ENCODE measurements at regions not wholly inside any gene's neighbourhood (a gene's known extent, or its start where the extent isn't known, plus 50 kb on each side); places are given as distances from the start of the nearest gene placed in this dataset.

GRCh38 chr7:46315891-46316290, 394.8 kb upstream of the IGFBP3 start:
- H3K27ac Mint-ChIP-seq: no peak overlapping the region
- no peaks in the 10 kb centered on the region for H3K4me1 Mint-ChIP-seq
- no peaks in the 10 kb centered on the region for H3K36me3 Mint-ChIP-seq
- ATAC-seq (no peak), DNase-seq (ENCODE audit: low spot score in 2 of 2) (no peak)
- peaks cover 7% of the 10 kb centered on the region for H3K9me3 Mint-ChIP-seq
- no peak overlapping the region for H3K4me3 Mint-ChIP-seq

- no peak overlapping the region for H3K27ac Mint-ChIP-seq
- H3K36me3 Mint-ChIP-seq: no peaks in the 10 kb centered on the region
- H3K4me1 Mint-ChIP-seq: no peaks in the 10 kb centered on the region
- ATAC-seq (no peak), DNase-seq (ENCODE audit: low spot score in 2 of 2) (no peak)
- H3K4me3 Mint-ChIP-seq: no peak overlapping the region
- H3K9me3 Mint-ChIP-seq: peaks cover 6% of the 10 kb centered on the region
Measured at GRCh38 chr7:46301677-46302076, 380.6 kb upstream of the IGFBP3 start.

GRCh38 chr7:46297515-46297914, 376.4 kb upstream of the IGFBP3 start:
- Mint-ChIP-seq H3K4me3 (no peak overlapping the region), H3K4me1 (no peaks in the 10 kb centered on the region), H3K9me3 (peaks cover 3% of the 10 kb centered on the region), H3K27ac (no peak overlapping the region), H3K36me3 (no peaks in the 10 kb centered on the region)
- DNase-seq (ENCODE audit: low spot score in 2 of 2): no peak
- ATAC-seq: no peak

- DNase-seq (ENCODE audit: low spot score in 2 of 2) (no peak), ATAC-seq (no peak)
- Mint-ChIP-seq H3K36me3 (no peaks in the 10 kb centered on the region), H3K4me1 (no peaks in the 10 kb centered on the region), H3K4me3 (no peak overlapping the region), H3K9me3 (peaks cover 3% of the 10 kb centered on the region), H3K27ac (no peak overlapping the region)
Measured at GRCh38 chr7:46296526-46296925, 375.5 kb upstream of the IGFBP3 start.

- no peaks in the 10 kb centered on the region for H3K36me3 Mint-ChIP-seq
- no peaks in the 10 kb centered on the region for H3K4me1 Mint-ChIP-seq
- no peak overlapping the region for H3K4me3 Mint-ChIP-seq
- no peak overlapping the region for H3K27ac Mint-ChIP-seq
- DNase-seq (ENCODE audit: low spot score in 2 of 2) (no peak), ATAC-seq (no peak)
- peaks cover 3% of the 10 kb centered on the region for H3K9me3 Mint-ChIP-seq
Measured at GRCh38 chr7:46294381-46294780, 373.3 kb upstream of the IGFBP3 start.

GRCh38 chr7:46292741-46293140, 371.7 kb upstream of the IGFBP3 start:
- Mint-ChIP-seq H3K4me1 (no peaks in the 10 kb centered on the region), H3K4me3 (no peak overlapping the region), H3K27ac (no peak overlapping the region), H3K9me3 (no peaks in the 10 kb centered on the region), H3K36me3 (no peaks in the 10 kb centered on the region)
- no peak for ATAC-seq
- no peak for DNase-seq (ENCODE audit: low spot score in 2 of 2)

GRCh38 chr7:46291601-46292150, 370.6 kb upstream of the IGFBP3 start:
- DNase-seq (ENCODE audit: low spot score in 2 of 2): no peak
- ATAC-seq: no peak
- Mint-ChIP-seq H3K4me1 (no peaks in the 10 kb centered on the region), H3K4me3 (no peak overlapping the region), H3K36me3 (no peaks in the 10 kb centered on the region), H3K27ac (no peak overlapping the region), H3K9me3 (no peaks in the 10 kb centered on the region)

- H3K4me1 Mint-ChIP-seq: no peaks in the 10 kb centered on the region
- no peak overlapping the region for H3K27ac Mint-ChIP-seq
- H3K9me3 Mint-ChIP-seq: no peaks in the 10 kb centered on the region
- H3K36me3 Mint-ChIP-seq: no peaks in the 10 kb centered on the region
- DNase-seq (ENCODE audit: low spot score in 2 of 2): no peak
- ATAC-seq: peak; percentile 40
- no peak overlapping the region for H3K4me3 Mint-ChIP-seq
Measured at GRCh38 chr7:46291050-46291438, 370.0 kb upstream of the IGFBP3 start.

- Mint-ChIP-seq H3K4me1 (no peaks in the 10 kb centered on the region), H3K9me3 (no peaks in the 10 kb centered on the region), H3K4me3 (no peak overlapping the region), H3K36me3 (no peaks in the 10 kb centered on the region), H3K27ac (no peak overlapping the region)
- ATAC-seq (no peak), DNase-seq (ENCODE audit: low spot score in 2 of 2) (no peak)
Measured at GRCh38 chr7:46290374-46291049, 369.4 kb upstream of the IGFBP3 start.

GRCh38 chr7:46288861-46289260, 367.8 kb upstream of the IGFBP3 start:
- H3K9me3 Mint-ChIP-seq: no peaks in the 10 kb centered on the region
- no peak overlapping the region for H3K27ac Mint-ChIP-seq
- no peak for ATAC-seq
- no peaks in the 10 kb centered on the region for H3K36me3 Mint-ChIP-seq
- H3K4me3 Mint-ChIP-seq: no peak overlapping the region
- DNase-seq (ENCODE audit: low spot score in 2 of 2): no peak
- no peaks in the 10 kb centered on the region for H3K4me1 Mint-ChIP-seq

- no peak for ATAC-seq
- no peaks in the 10 kb centered on the region for H3K36me3 Mint-ChIP-seq
Measured at GRCh38 chr7:46288010-46288409, 366.9 kb upstream of the IGFBP3 start.

GRCh38 chr7:46286957-46287356, 365.9 kb upstream of the IGFBP3 start:
- H3K4me1 Mint-ChIP-seq: no peaks in the 10 kb centered on the region
- H3K9me3 Mint-ChIP-seq: no peaks in the 10 kb centered on the region
- H3K27ac Mint-ChIP-seq: no peak overlapping the region
- DNase-seq (ENCODE audit: low spot score in 2 of 2) (no peak), ATAC-seq (no peak)
- H3K36me3 Mint-ChIP-seq: no peaks in the 10 kb centered on the region
- no peak overlapping the region for H3K4me3 Mint-ChIP-seq

More at GRCh38 chr7:46288010-46288409, 366.9 kb upstream of the IGFBP3 start:
- Mint-ChIP-seq H3K4me3 (no peak overlapping the region), H3K9me3 (no peaks in the 10 kb centered on the region), H3K4me1 (no peaks in the 10 kb centered on the region), H3K27ac (no peak overlapping the region)
- DNase-seq (ENCODE audit: low spot score in 2 of 2): no peak

GRCh38 chr7:46286356-46286755, 365.3 kb upstream of the IGFBP3 start:
- Mint-ChIP-seq H3K36me3 (no peaks in the 10 kb centered on the region), H3K27ac (no peak overlapping the region), H3K4me3 (no peak overlapping the region), H3K4me1 (no peaks in the 10 kb centered on the region), H3K9me3 (no peaks in the 10 kb centered on the region)
- DNase-seq (ENCODE audit: low spot score in 2 of 2) (no peak), ATAC-seq (no peak)

- no peaks in the 10 kb centered on the region for H3K36me3 Mint-ChIP-seq
- H3K4me1 Mint-ChIP-seq: no peaks in the 10 kb centered on the region
- H3K27ac Mint-ChIP-seq: no peak overlapping the region
- ATAC-seq: no peak
- no peaks in the 10 kb centered on the region for H3K9me3 Mint-ChIP-seq
- no peak overlapping the region for H3K4me3 Mint-ChIP-seq
- no peak for DNase-seq (ENCODE audit: low spot score in 2 of 2)
Measured at GRCh38 chr7:46285878-46286277, 364.8 kb upstream of the IGFBP3 start.

- ATAC-seq (no peak), DNase-seq (ENCODE audit: low spot score in 2 of 2) (no peak)
- Mint-ChIP-seq H3K4me1 (no peaks in the 10 kb centered on the region), H3K27ac (no peak overlapping the region), H3K4me3 (no peak overlapping the region), H3K9me3 (no peaks in the 10 kb centered on the region), H3K36me3 (no peaks in the 10 kb centered on the region)
Measured at GRCh38 chr7:46283852-46284251, 362.8 kb upstream of the IGFBP3 start.

- no peak overlapping the region for H3K27ac Mint-ChIP-seq
- H3K4me3 Mint-ChIP-seq: no peak overlapping the region
- no peaks in the 10 kb centered on the region for H3K4me1 Mint-ChIP-seq
- ATAC-seq: no peak
- no peaks in the 10 kb centered on the region for H3K36me3 Mint-ChIP-seq
- peaks cover 3% of the 10 kb centered on the region for H3K9me3 Mint-ChIP-seq
- DNase-seq (ENCODE audit: low spot score in 2 of 2): no peak
Measured at GRCh38 chr7:46282155-46282554, 361.1 kb upstream of the IGFBP3 start.
